ENCODE measurements at regions not wholly inside any gene's neighbourhood (a gene's known extent, or its start where the extent isn't known, plus 50 kb on each side); places are given as distances from the start of the nearest gene placed in this dataset.
"Not testable (repeated sequence)": the region's sequence is repeated elsewhere in the genome, so short reads cannot be mapped to it uniquely, and the experiment has no call there.

DNA sequence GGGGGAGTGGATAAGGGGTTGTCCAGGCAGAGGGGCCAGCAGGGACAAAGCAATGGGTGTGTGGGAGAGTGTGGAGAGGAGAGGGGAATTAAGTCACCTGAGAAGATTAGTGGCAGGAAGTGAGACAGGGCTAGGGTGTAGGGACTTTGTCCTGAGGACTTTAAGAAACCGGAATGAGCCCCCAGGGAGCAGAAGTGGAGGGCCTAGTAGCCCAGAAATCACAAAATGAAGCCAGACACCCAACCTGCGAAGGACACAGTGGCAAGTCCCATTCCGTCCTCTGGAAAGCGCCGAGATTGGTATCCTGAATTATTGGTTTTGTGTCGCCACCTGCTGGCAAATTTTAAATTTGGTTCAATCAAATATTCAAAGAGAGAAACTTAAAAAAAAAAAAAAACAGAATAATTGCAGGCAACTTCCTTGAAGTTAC lies 78.0 kb upstream of the SLC25A36 start:
- 6 to 13% (median 8%) methylated on average over 6 of the region's 6 CpGs for WGBS, 4 donors
- intact Hi-C loops (cut with DNase I), result loop anchor here in 7 of 10 donors (5.0 to 10.0 kb wide), 7 partner anchors 309 to 1439 kb away; partner anchors contain the start of gene CLSTN2 (in 2 of the 7)
- peaks cover 0 to 3% (median 0%) of the 10 kb centered on the region in 9 donors for H3K27me3 ChIP-seq
- no peak for TF ChIP-seq POLR2A (IDR thresholded peaks at IDR 0.05)
- TF ChIP-seq, protein P1, sequence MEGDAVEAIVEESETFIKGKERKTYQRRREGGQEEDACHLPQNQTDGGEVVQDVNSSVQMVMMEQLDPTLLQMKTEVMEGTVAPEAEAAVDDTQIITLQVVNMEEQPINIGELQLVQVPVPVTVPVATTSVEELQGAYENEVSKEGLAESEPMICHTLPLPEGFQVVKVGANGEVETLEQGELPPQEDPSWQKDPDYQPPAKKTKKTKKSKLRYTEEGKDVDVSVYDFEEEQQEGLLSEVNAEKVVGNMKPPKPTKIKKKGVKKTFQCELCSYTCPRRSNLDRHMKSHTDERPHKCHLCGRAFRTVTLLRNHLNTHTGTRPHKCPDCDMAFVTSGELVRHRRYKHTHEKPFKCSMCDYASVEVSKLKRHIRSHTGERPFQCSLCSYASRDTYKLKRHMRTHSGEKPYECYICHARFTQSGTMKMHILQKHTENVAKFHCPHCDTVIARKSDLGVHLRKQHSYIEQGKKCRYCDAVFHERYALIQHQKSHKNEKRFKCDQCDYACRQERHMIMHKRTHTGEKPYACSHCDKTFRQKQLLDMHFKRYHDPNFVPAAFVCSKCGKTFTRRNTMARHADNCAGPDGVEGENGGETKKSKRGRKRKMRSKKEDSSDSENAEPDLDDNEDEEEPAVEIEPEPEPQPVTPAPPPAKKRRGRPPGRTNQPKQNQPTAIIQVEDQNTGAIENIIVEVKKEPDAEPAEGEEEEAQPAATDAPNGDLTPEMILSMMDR (IDR thresholded peaks at IDR 0.05), result peak; percentile 37 to 67 (median 52)
- no peak overlapping the region for H3K4me3 ChIP-seq
- DNase-seq (peak in 3 of 5 donors; percentile 27 to 38 (median 35)), ATAC-seq (peak in 2 of 4 donors; percentile 30 to 49)
- H3K9me3 ChIP-seq, result peaks cover 0 to 9% (median 0%) of the 10 kb centered on the region in 12 donors
- H3K27ac ChIP-seq, result no peak overlapping the region
- no peaks in the 10 kb centered on the region for H3K36me3 ChIP-seq
- H3K4me1 ChIP-seq, result no peaks in the 10 kb centered on the region

DNA sequence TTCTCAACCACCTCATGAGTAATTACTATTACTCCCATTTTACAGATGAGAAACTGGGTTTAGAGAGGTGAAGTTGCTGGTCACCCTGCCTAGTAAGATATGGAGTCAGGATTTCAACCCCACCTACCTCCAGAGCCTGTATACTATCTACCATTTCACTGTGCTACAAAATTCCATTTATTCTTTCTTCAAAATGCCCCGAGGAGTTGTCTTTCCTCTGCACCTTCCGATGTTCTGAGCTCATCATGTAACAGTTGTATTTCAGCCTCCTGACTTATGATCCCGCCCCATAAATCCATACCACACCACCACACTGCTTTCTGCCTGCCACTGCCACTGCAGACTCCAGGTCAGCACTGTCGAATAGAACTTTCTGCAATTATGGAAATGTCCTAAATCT lies 71.3 kb upstream of the SLC25A36 start:
- intact Hi-C loops (cut with DNase I), result no loop called here
- Histone ChIP-seq H3K27ac (no peak overlapping the region), H3K4me1 (no peaks in the 10 kb centered on the region), H3K4me3 (no peak overlapping the region), H3K9me3 (peaks cover 0 to 9% (median 0%) of the 10 kb centered on the region in 12 donors), H3K27me3 (peaks cover 0 to 3% (median 0%) of the 10 kb centered on the region in 9 donors), H3K36me3 (no peaks in the 10 kb centered on the region)
- 77 to 82% (median 79%) methylated on average over 4 of the region's 4 CpGs for WGBS, 4 donors
- DNase-seq, result no peak
- TF ChIP-seq POLR2A (IDR thresholded peaks at IDR 0.05), result no peak
- TF ChIP-seq, protein P1 (IDR thresholded peaks at IDR 0.05), result no peak
- ATAC-seq, result no peak

DNA sequence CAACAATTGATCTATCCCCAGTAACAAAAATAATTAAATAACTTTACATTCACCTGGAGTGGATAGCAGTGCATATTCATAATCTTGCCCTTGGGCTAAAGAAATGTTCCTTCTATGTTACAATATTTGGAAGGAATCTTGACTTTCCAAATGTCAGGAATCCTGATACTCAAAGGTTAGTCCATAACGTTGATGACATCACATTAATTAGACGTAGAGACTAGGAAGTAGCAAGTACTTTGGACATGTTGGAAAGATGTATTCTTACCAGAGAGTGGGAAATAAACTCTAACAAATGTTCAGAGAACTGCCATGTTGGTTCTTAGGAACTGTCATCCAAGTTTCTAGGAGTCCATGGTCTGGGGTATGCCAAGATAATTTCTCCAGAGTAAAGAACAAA lies 70.6 kb upstream of the SLC25A36 start:
- TF ChIP-seq POLR2A (IDR thresholded peaks at IDR 0.05), result no peak
- TF ChIP-seq, protein P1 (IDR thresholded peaks at IDR 0.05), result no peak
- DNase-seq (no peak), ATAC-seq (no peak)
- H3K27me3 ChIP-seq, result peaks cover 0 to 3% (median 0%) of the 10 kb centered on the region in 9 donors
- intact Hi-C loops (cut with DNase I), result no loop called here
- peaks cover 0 to 3% (median 0%) of the 10 kb centered on the region in 12 donors for H3K9me3 ChIP-seq
- no peaks in the 10 kb centered on the region for H3K4me1 ChIP-seq
- no peaks in the 10 kb centered on the region for H3K36me3 ChIP-seq
- no peak overlapping the region for H3K4me3 ChIP-seq
- WGBS, 4 donors, result 71 to 88% (median 78%) methylated on average over 2 of the region's 2 CpGs
- H3K27ac ChIP-seq, result no peak overlapping the region

DNA sequence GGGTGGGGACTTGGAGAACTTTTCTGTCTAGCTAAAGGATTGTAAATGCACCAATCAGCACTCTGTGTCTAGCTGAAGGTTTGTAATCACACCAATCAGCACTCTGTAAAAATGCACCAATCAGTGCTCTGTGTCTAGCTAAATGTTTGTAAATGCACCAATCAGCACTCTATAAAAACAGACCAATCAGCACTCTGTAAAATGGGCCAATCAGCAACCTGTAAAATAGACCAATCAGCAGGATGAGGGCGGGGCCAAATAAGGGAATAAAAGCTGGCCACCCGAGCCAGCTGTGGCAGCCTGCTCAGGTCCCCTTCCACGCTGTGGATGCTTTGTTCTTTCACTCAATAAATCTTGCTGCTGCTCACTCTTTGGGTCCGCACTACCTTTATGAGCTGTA lies 69.5 kb upstream of the SLC25A36 start:
- ATAC-seq; H3K27me3 ChIP-seq; H3K9me3 ChIP-seq; H3K4me1 ChIP-seq; H3K4me3 ChIP-seq; intact Hi-C loops (cut with DNase I); H3K27ac ChIP-seq; H3K36me3 ChIP-seq; DNase-seq: not testable (repeated sequence)
- 54 to 68% (median 62%) methylated on average over 3 to 4 of the region's 4 CpGs for WGBS, 4 donors

DNA sequence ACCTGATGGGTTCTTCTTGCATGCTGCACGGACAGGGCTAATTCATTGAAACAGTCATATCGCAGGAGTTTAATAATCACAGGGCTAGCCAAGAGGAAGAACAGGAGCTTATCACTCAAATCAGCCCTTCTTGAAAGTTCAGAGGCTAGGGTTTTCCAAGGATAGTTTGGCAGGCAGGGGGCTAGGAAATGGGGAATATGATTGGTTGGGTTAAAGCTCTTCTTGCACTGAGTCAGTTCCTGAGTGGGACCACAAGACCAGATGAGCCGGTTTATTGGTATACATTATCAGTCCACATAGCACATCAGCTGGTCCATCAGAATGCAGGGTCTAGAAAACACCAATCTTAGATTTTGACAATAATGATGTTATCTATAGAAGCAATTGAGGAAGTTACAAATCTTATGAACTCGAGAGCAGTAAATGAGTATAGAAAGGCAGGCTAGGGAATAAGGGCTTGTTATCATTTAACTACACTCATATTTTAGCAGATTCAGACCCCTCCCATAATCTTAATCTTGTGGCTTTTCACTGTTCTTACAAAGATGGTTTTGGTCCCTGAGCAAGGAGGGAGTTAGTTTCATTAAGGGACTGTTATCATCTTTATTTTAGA lies 58.1 kb upstream of the SLC25A36 start:
- Histone ChIP-seq H3K27ac (no peak overlapping the region), H3K9me3 (no peaks in the 10 kb centered on the region), H3K36me3 (no peaks in the 10 kb centered on the region), H3K27me3 (no peaks in the 10 kb centered on the region), H3K4me3 (no peak overlapping the region), H3K4me1 (no peaks in the 10 kb centered on the region)
- ATAC-seq, result no peak
- 75 to 86% (median 79%) methylated on average over 4 of the region's 4 CpGs for WGBS, 4 donors
- no peak for DNase-seq
- no peak for TF ChIP-seq POLR2A (IDR thresholded peaks at IDR 0.05)
- TF ChIP-seq, protein P1 (IDR thresholded peaks at IDR 0.05), result no peak
- intact Hi-C loops (cut with DNase I), result no loop called here

DNA sequence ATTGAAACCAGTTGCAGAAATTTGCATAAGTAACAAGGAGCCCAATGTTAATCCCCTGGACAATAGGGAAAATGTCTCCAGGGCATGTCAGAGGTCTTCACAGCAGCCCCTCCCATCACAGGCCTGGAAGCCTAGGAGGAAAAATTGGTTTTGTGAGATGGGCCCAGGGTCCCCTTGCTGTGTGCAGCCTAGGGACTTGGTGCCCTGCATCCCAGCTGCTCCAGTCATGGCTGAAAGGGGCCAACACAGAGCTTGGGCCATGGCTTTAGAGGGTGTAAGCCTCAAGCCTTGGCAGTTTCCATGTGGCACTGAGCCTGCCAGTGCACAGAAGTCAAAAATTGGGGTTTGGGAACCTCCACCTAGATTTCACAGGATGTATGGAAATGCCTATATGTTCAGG lies 55.9 kb upstream of the SLC25A36 start:
- H3K27me3 ChIP-seq; intact Hi-C loops (cut with DNase I); H3K9me3 ChIP-seq; H3K4me1 ChIP-seq; ATAC-seq; H3K27ac ChIP-seq; H3K36me3 ChIP-seq; DNase-seq; H3K4me3 ChIP-seq: not testable (repeated sequence)

Data from heart left ventricle (tissue), 16 donors.